ENCODE measurements at regions not wholly inside any gene's neighbourhood (a gene's known extent, or its start where the extent isn't known, plus 50 kb on each side); places are given as distances from the start of the nearest gene placed in this dataset.
A peak's percentile ranks its signal among the peaks of the same experiment; 100 is the strongest.

- DNase-seq = no peak
Observed at GRCh38 chr2:47235132-47235531, 58.8 kb upstream of the CALM2 start.

- no peak for DNase-seq
Observed at GRCh38 chr2:47234456-47234855, 58.1 kb upstream of the CALM2 start.

- DNase-seq = peak; percentile 91
Observed at GRCh38 chr2:47232738-47233415, 56.6 kb upstream of the CALM2 start.

- DNase-seq = no peak
Observed at GRCh38 chr2:47230418-47230817, 54.1 kb upstream of the CALM2 start.

GRCh38 chr2:47227532-47228279 is 51.4 kb upstream of the CALM2 start:
- DNase-seq = no peak

- no peak for DNase-seq
Observed at GRCh38 chr2:47226923-47227220, 50.6 kb upstream of the CALM2 start.

GRCh38 chr2:47226132-47226922 is 50.0 kb upstream of the CALM2 start:
- no peak for DNase-seq
